ENCODE measurements at regions not wholly inside any gene's neighbourhood (a gene's known extent, or its start where the extent isn't known, plus 50 kb on each side); places are given as distances from the start of the nearest gene placed in this dataset.

DNA sequence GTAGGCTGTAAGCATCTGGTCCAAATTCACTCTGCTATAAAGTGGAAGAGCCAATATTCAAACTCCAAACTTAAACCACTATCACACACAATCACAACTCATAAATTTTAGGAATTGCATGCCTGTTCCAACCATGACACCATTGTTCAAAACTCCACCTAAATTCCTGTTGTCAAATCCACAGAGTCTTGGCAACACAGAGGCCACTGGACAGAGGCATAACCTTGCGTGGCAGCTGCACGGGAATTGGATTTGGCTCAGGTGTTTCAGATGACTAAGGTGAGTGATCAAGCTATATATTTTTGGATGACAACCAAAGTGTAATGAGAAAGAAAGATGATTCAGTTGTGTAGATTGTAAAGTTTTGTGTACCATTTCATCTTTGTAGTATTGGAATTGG is 422.7 kb upstream of the TNP1 start (continued):
- TF ChIP-seq, protein P1, sequence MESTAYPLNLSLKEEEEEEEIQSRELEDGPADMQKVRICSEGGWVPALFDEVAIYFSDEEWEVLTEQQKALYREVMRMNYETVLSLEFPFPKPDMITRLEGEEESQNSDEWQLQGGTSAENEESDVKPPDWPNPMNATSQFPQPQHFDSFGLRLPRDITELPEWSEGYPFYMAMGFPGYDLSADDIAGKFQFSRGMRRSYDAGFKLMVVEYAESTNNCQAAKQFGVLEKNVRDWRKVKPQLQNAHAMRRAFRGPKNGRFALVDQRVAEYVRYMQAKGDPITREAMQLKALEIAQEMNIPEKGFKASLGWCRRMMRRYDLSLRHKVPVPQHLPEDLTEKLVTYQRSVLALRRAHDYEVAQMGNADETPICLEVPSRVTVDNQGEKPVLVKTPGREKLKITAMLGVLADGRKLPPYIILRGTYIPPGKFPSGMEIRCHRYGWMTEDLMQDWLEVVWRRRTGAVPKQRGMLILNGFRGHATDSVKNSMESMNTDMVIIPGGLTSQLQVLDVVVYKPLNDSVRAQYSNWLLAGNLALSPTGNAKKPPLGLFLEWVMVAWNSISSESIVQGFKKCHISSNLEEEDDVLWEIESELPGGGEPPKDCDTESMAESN (CRISPR knock-in tag; conservative IDR thresholded peaks at IDR 0.05) = no peak
- TF ChIP-seq ZNF816 (CRISPR knock-in tag; IDR thresholded peaks at IDR 0.05; ENCODE audit: borderline replicate concordance) (no peak), TGIF2 (CRISPR knock-in tag; IDR thresholded peaks at IDR 0.05) (no peak), ZFP1 (CRISPR knock-in tag; IDR thresholded peaks at IDR 0.05) (no peak), ZNF678 (CRISPR knock-in tag; IDR thresholded peaks at IDR 0.05) (no peak), JUNB (CRISPR knock-in tag; IDR thresholded peaks at IDR 0.05; ENCODE audit: borderline replicate concordance) (no peak), GPN1 (CRISPR knock-in tag; IDR thresholded peaks at IDR 0.05; ENCODE audit: borderline replicate concordance) (no peak)
- TF ChIP-seq, protein P2, sequence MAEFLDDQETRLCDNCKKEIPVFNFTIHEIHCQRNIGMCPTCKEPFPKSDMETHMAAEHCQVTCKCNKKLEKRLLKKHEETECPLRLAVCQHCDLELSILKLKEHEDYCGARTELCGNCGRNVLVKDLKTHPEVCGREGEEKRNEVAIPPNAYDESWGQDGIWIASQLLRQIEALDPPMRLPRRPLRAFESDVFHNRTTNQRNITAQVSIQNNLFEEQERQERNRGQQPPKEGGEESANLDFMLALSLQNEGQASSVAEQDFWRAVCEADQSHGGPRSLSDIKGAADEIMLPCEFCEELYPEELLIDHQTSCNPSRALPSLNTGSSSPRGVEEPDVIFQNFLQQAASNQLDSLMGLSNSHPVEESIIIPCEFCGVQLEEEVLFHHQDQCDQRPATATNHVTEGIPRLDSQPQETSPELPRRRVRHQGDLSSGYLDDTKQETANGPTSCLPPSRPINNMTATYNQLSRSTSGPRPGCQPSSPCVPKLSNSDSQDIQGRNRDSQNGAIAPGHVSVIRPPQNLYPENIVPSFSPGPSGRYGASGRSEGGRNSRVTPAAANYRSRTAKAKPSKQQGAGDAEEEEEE (CRISPR knock-in tag; IDR thresholded peaks at IDR 0.05; ENCODE audit: borderline replicate concordance) = no peak
- TF ChIP-seq, protein P3, sequence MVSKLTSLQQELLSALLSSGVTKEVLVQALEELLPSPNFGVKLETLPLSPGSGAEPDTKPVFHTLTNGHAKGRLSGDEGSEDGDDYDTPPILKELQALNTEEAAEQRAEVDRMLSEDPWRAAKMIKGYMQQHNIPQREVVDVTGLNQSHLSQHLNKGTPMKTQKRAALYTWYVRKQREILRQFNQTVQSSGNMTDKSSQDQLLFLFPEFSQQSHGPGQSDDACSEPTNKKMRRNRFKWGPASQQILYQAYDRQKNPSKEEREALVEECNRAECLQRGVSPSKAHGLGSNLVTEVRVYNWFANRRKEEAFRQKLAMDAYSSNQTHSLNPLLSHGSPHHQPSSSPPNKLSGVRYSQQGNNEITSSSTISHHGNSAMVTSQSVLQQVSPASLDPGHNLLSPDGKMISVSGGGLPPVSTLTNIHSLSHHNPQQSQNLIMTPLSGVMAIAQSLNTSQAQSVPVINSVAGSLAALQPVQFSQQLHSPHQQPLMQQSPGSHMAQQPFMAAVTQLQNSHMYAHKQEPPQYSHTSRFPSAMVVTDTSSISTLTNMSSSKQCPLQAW (CRISPR knock-in tag; IDR thresholded peaks at IDR 0.05) = no peak
- TF ChIP-seq, protein P4, sequence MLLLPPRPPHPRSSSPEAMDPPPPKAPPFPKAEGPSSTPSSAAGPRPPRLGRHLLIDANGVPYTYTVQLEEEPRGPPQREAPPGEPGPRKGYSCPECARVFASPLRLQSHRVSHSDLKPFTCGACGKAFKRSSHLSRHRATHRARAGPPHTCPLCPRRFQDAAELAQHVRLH (CRISPR knock-in tag; IDR thresholded peaks at IDR 0.05; ENCODE audit: borderline replicate concordance, low read depth) = no peak
- TF ChIP-seq, protein P5, sequence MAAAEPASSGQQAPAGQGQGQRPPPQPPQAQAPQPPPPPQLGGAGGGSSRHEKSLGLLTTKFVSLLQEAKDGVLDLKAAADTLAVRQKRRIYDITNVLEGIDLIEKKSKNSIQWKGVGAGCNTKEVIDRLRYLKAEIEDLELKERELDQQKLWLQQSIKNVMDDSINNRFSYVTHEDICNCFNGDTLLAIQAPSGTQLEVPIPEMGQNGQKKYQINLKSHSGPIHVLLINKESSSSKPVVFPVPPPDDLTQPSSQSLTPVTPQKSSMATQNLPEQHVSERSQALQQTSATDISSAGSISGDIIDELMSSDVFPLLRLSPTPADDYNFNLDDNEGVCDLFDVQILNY (CRISPR knock-in tag; conservative IDR thresholded peaks at IDR 0.05) = no peak
